Epithelial cell of esophagus (primary cell): ENCODE measurements at regions not wholly inside any gene's neighbourhood (a gene's known extent, or its start where the extent isn't known, plus 50 kb on each side); places are given as distances from the start of the nearest gene placed in this dataset.

ENCODE experiments used
- DNase-seq: peaks from one replicate; pipeline ENCODE4 v3.0.0; 2010; ENCODE audit warnings: low read depth
- H3K4me3 ChIP-seq: 2 replicates; pipeline ENCODE4 v1.5.1; 2011; ENCODE audit warnings: mild to moderate bottlenecking, low read length, control low read depth
- TF ChIP-seq, protein P1 (sequence below): IDR thresholded peaks from 2 replicates; pipeline ENCODE4 v1.5.1; 2011; ENCODE audit warnings: low read depth, mild to moderate bottlenecking, low read length, control low read depth, inconsistent platforms; ENCODE audit not compliant: insufficient read depth; ENCODE audit errors: missing control alignments

DNA sequence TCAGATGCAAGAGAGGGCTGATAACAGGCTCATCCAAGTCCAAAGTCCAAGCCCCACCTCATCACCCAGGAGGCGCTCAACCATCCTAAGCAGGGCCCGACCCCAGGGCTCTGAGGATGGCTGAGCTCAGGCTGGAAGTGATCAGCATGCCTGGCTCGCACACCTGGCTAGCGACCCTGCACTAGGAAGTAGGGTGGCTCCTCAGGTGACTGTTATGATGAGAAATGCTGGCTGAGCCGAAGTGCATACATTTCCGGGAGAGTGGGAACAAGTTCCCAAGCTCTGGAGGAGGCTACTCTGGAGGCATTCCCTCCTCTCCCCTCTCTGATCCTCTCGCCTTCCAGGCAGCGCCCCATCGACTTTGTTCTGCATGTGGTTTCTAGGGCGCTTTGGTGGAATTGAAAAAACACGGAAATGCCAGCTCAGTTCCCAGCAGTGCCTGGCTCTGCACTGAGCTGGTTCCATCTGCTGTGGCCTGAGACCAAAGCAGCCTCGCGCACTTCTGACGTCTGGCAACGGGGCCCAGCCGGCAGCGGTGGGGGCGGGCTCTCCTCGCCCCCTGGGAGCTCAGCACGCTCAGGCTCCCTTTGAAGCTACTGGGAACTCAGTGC lies 130.3 kb downstream of the IRF8 start:
- H3K4me3 ChIP-seq: no peak overlapping the region
- no peak for DNase-seq
- TF ChIP-seq, protein P1, sequence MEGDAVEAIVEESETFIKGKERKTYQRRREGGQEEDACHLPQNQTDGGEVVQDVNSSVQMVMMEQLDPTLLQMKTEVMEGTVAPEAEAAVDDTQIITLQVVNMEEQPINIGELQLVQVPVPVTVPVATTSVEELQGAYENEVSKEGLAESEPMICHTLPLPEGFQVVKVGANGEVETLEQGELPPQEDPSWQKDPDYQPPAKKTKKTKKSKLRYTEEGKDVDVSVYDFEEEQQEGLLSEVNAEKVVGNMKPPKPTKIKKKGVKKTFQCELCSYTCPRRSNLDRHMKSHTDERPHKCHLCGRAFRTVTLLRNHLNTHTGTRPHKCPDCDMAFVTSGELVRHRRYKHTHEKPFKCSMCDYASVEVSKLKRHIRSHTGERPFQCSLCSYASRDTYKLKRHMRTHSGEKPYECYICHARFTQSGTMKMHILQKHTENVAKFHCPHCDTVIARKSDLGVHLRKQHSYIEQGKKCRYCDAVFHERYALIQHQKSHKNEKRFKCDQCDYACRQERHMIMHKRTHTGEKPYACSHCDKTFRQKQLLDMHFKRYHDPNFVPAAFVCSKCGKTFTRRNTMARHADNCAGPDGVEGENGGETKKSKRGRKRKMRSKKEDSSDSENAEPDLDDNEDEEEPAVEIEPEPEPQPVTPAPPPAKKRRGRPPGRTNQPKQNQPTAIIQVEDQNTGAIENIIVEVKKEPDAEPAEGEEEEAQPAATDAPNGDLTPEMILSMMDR: no peak

DNA sequence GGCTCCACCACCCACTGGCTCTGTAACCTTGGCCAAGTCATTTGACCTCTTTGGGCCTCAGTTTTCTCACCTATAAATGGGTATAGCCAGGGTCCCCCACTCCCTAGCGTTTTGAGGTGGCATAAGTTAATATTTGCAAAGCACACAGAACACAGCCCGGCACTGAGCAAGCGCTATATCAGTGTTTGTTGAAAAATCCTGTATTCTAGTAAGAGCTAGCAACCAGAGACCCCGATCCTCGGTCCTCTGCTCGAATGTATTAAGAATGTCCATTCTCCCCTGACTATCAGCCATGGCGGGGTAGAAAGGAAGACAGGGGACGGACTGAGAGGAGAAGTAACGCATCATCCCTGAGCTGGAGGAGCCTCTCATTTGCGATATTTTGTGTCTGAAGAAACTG lies 131.2 kb downstream of the IRF8 start:
- H3K4me3 ChIP-seq: no peak overlapping the region
- no peak for DNase-seq
- TF ChIP-seq, protein P1: no peak

DNA sequence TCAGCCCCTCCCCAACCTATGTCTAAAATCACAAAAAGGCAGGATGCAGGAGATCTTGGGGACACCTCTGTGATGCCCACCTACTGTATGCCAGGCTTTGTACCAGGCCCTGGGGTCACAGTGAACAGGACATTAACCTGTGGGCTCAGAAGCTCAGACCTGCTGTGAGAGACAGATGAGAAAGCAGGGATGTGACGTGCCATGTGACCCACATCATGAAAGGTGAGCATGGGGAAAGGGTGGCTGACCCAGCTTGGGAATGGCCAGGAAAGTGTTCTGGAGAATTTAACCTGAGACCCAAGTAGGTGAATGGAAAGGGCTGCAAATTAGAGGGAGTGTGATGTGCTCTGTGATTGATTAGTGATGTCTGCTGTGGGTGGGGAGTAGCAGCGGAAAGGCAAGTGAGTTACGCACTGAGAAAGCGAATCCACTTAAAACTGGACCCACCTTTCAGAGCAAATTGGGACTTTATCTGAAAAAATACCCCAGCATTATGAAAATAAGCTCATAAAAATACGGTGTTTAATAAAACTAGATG lies 132.2 kb downstream of the IRF8 start:
- DNase-seq: no peak
- no peak overlapping the region for H3K4me3 ChIP-seq
- TF ChIP-seq, protein P1: no peak

DNA sequence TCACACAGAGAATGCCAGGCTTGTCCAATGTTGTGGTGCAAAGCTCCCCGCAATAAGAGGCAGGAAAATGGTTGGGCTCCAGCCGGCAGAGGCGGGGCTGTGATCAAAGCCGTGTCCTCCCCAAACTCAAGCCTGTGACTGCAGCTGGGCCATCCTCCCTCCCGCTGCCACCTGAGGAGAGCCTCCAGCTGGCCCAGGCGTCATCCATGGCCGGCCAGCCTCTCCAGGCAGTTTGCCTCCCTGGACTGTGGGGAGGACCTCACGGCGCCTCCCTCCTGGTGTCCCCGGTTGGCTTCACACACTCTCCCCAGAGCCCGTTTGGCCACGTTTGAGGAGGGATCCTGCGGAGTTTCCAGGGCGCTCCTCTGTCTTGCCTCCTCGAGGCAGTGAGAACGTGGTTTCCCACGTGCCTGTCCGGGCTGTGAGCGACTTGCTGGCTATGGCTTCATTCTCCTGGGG lies 134.1 kb downstream of the IRF8 start:
- no peak for DNase-seq
- no peak overlapping the region for H3K4me3 ChIP-seq
- TF ChIP-seq, protein P1: no peak

DNA sequence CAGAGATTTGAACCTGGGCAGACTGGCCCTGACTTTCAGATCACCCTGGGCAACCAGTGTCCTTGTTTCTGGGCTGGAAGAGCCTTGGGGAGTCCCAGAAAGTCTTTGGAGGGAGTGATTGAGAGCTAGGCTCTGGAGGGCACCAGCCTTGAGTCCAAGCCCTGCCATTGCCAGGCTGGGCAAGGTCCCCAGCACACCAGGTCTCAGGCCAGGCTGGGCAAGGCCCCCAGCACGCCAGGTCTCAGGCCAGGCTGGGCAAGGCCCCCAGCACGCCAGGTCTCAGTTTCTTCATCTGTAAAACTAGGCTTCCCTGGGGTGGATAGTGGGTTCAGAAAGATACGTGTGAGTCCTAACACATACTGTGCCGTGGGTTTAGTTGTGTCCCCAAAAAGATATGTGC lies 135.0 kb downstream of the IRF8 start:
- no peak for DNase-seq
- TF ChIP-seq, protein P1: no peak
- H3K4me3 ChIP-seq: no peak overlapping the region

DNA sequence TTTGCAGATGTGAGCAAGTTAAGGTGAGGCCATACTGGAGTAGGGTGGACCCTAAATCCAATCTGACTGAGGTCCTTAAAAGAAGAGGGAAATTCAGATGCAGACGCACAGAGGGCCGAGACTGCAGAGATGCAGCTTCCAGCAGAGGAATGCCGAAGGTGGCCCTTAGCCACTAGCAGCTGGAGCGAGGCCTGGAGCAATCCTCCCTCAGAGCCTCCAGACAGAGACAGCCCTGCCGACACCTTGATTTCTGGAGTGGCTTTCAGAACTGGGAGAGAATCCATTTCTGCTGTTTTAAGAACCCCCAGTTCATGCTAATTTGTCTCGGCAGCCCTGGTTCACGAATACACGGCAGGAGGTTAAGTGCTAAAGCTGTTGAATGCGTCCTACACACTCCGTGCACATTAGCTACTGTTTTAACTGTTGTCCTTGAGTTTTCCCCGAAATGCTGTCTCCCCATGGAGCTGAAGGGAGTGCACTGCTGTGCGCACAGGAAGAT lies 135.5 kb downstream of the IRF8 start:
- TF ChIP-seq, protein P1: no peak

DNA sequence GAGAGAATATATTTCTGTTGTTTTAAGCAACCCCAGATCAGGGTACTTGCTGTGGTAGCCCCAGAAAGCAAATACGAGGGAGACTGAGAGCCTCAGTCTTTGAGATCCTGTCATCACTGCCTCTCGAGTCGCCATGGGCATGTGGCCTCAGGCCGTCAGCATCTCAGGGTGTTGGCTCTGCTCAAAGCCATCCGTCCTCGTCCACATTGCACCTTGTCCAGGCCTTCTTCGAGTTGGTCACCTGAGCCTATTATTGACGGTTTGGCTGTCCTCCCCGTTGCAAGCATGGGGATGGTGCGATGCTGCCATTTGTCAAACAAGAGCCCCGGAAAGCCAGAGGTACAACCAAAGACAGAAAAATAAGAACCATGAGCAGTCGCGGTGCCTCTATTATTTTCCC lies 136.9 kb downstream of the IRF8 start:
- H3K4me3 ChIP-seq: no peak overlapping the region
- DNase-seq: no peak
- TF ChIP-seq, protein P1: no peak

More for the DNA sequence above, 135.5 kb downstream of the IRF8 start:
- H3K4me3 ChIP-seq: no peak overlapping the region
- DNase-seq: no peak
